K562 (cell line): ENCODE measurements at regions not wholly inside any gene's neighbourhood (a gene's known extent, or its start where the extent isn't known, plus 50 kb on each side); places are given as distances from the start of the nearest gene placed in this dataset.

Experiments used
- BRD9 ChIP-seq: fragments of 450-650 bp; IDR thresholded peaks from 2 replicates; pipeline ENCODE4 v1.6.1; 2018; ENCODE audit warnings: low read depth; ENCODE audit not compliant: partially characterized antibody
- COPS2 ChIP-seq: fragments of 450-650 bp; conservative IDR thresholded peaks from 2 replicates; pipeline ENCODE4 v1.6.1; 2016; ENCODE audit warnings: mild to moderate bottlenecking, moderate library complexity
- ESRRB ChIP-seq: fragments of 250-450 bp; sonication (Bioruptor Pico); IDR thresholded peaks from 2 replicates; pipeline ENCODE4 v1.5.0; 2020; ENCODE audit warnings: mild to moderate bottlenecking, moderate library complexity, borderline replicate concordance
- ETV5 ChIP-seq: sonication (generic); formaldehyde crosslinking; IDR thresholded peaks from 2 replicates; pipeline ENCODE4 v1.4.0; 2020; ENCODE audit warnings: low read depth, mild to moderate bottlenecking, missing genetic modification reagents
- FOXJ2 ChIP-seq: fragments of 200-800 bp; sonication (Bioruptor generic); IDR thresholded peaks from 2 replicates; pipeline ENCODE4 v1.6.1; 2016; ENCODE audit warnings: missing genetic modification characterization, missing compliant biosample characterization
- FOXK1 ChIP-seq: sonication (generic); formaldehyde crosslinking; IDR thresholded peaks from 2 replicates; pipeline ENCODE4 v1.8.0; 2022; ENCODE audit warnings: missing genetic modification reagents, mild to moderate bottlenecking, borderline replicate concordance
- FOXP1 ChIP-seq: sonication (generic); formaldehyde crosslinking; IDR thresholded peaks from 2 replicates; pipeline ENCODE4 v1.8.0; 2022; ENCODE audit warnings: mild to moderate bottlenecking, missing genetic modification reagents
- HDAC1 ChIP-seq, 2 experiments: fragments of 450-650 bp; IDR thresholded peaks; 2 replicates each; pipeline ENCODE4 v1.6.1; 2016 to 2017; ENCODE audit warnings: inconsistent platforms in 1 of 2, mild to moderate bottlenecking in 1 of 2, moderate library complexity in 1 of 2
- MIER1 ChIP-seq: fragments of 450-650 bp; IDR thresholded peaks from 2 replicates; pipeline ENCODE4 v1.6.1; 2016; ENCODE audit warnings: antibody characterized with exemption, mild to moderate bottlenecking, low read depth
- NCOR1 ChIP-seq: fragments of 450-650 bp; IDR thresholded peaks from 2 replicates; pipeline ENCODE4 v1.6.1; 2016; ENCODE audit warnings: mild to moderate bottlenecking, moderate library complexity
- RBFOX2 ChIP-seq: fragments of 200-400 bp; formaldehyde crosslinking; IDR thresholded peaks from 2 replicates; pipeline ENCODE4 v1.6.1; 2017; ENCODE audit warnings: low read depth, mild to moderate bottlenecking, low read length, moderate library complexity
- RBM39 ChIP-seq: fragments of 200-400 bp; formaldehyde crosslinking; optimal IDR thresholded peaks from 2 replicates; pipeline ENCODE3; 2018; ENCODE audit warnings: low read depth, low read length
- RNF2 ChIP-seq: sonication (generic); IDR thresholded peaks from 2 replicates; pipeline ENCODE4 v1.6.1; 2016
- SUPT5H ChIP-seq: fragments of 450-650 bp; IDR thresholded peaks from 2 replicates; pipeline ENCODE4 v1.6.1; 2016
- TAF9B ChIP-seq: fragments of 450-650 bp; IDR thresholded peaks from 2 replicates; pipeline ENCODE4 v1.6.1; 2018; ENCODE audit warnings: mild to moderate bottlenecking; ENCODE audit not compliant: partially characterized antibody
- TAL1 ChIP-seq: fragments of 450-650 bp; IDR thresholded peaks from 2 replicates; pipeline ENCODE4 v1.6.1; 2016; ENCODE audit warnings: mild to moderate bottlenecking
- TRIM28 ChIP-seq: fragments of 450-650 bp; IDR thresholded peaks from 2 replicates; pipeline ENCODE4 v1.6.1; 2017
- TF ChIP-seq, protein P1 (sequence below): sonication (generic); formaldehyde crosslinking; IDR thresholded peaks from 2 replicates; pipeline ENCODE4 v1.5.0; 2020; ENCODE audit warnings: missing genetic modification reagents
- TF ChIP-seq, protein P2 (sequence below): IDR thresholded peaks from 3 replicates; pipeline ENCODE4 v1.6.1; 2011; ENCODE audit warnings: borderline replicate concordance, mild to moderate bottlenecking; ENCODE audit not compliant: insufficient read length, insufficient read depth
- TF ChIP-seq, protein P3 (sequence below): fragments of 250-450 bp; sonication (Bioruptor Pico); IDR thresholded peaks from 2 replicates; pipeline ENCODE4 v1.4.0; 2020
- TF ChIP-seq, protein P4 (sequence below): fragments of 200-400 bp; formaldehyde crosslinking; IDR thresholded peaks from 2 replicates; pipeline ENCODE4 v1.6.1; 2017; ENCODE audit warnings: mild to moderate bottlenecking, low read depth, low read length, moderate library complexity
- TF ChIP-seq, protein P5 (sequence below): fragments of 150-350 bp; conservative IDR thresholded peaks from 2 replicates; pipeline ENCODE4 v1.6.1; 2014; ENCODE audit warnings: low read length

DNA sequence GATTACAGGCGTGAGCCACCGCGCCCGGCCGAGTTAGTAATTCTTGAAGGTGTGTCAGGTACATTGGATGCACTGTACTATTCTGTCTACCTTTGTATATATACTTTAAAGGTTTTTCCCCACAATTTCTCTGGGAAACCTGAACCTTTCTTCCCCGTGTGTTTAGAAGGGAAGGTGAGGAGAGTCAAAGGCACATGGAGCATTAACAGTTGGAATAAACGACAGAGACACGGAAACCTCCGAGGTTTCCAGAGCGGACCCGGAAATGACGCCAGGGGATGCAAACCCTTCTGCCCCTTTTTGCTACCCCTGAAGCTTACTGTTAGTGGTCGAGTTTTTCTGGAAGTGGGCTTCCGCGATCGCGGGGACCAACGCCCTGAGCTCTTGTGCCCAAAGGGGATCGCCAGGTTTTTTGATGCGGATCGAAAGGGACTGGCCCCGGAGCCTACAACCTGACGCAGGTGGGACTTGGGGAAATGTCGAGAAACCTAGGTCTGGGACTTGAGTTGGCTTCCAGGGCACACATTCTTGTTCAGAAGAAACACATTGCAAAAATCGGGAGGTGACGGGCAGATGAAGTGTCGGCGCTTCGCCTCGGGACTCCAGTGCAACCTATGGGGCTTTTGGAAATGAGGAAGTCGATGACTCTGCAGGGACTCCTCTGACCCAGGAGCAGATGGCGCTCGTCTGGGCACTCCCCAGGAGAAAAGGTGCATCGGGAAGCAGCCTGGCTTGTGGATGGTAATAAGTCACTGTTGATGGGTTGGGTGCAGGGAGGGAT lies 218.2 kb downstream of the OR2B2 start (continued):
- TF ChIP-seq, protein P1, sequence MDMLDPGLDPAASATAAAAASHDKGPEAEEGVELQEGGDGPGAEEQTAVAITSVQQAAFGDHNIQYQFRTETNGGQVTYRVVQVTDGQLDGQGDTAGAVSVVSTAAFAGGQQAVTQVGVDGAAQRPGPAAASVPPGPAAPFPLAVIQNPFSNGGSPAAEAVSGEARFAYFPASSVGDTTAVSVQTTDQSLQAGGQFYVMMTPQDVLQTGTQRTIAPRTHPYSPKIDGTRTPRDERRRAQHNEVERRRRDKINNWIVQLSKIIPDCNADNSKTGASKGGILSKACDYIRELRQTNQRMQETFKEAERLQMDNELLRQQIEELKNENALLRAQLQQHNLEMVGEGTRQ: no peak
- TF ChIP-seq, protein P2, sequence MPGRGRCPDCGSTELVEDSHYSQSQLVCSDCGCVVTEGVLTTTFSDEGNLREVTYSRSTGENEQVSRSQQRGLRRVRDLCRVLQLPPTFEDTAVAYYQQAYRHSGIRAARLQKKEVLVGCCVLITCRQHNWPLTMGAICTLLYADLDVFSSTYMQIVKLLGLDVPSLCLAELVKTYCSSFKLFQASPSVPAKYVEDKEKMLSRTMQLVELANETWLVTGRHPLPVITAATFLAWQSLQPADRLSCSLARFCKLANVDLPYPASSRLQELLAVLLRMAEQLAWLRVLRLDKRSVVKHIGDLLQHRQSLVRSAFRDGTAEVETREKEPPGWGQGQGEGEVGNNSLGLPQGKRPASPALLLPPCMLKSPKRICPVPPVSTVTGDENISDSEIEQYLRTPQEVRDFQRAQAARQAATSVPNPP: no peak
- TF ChIP-seq FOXP1 (CRISPR knock-in tag) (peak; percentile 77; the same call in 1 of the 2 replicates), ESRRB (CRISPR knock-in tag) (no peak), MIER1 (no peak), FOXK1 (no peak), SUPT5H (peak; percentile 68; the same call in 1 of the 2 replicates), TAL1 (no peak), HDAC1 (IDR thresholded peaks at IDR 0.05) (0 out of 4 replicates have a peak, but pooled peaks of 1 of the 2 experiments have one; percentile 28), BRD9 (no peak), ETV5 (CRISPR knock-in tag) (peak; percentile 44; the same call in 1 of the 2 replicates), RNF2 (no peak), RBFOX2 (peak; percentile 85), COPS2 (no peak), FOXJ2 (tag) (0 out of 2 replicates have a peak, but pooled peaks have one; percentile 40), TAF9B (peak; percentile 71), NCOR1 (peak; percentile 26; the same call in 1 of the 2 replicates), RBM39 (no peak), TRIM28 (peak; percentile 78; the same call in 1 of the 2 replicates)
- TF ChIP-seq, protein P3, sequence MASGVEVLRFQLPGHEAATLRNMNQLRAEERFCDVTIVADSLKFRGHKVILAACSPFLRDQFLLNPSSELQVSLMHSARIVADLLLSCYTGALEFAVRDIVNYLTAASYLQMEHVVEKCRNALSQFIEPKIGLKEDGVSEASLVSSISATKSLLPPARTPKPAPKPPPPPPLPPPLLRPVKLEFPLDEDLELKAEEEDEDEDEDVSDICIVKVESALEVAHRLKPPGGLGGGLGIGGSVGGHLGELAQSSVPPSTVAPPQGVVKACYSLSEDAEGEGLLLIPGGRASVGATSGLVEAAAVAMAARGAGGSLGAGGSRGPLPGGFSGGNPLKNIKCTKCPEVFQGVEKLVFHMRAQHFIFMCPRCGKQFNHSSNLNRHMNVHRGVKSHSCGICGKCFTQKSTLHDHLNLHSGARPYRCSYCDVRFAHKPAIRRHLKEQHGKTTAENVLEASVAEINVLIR (CRISPR knock-in tag): peak; percentile 63
- TF ChIP-seq, protein P4, sequence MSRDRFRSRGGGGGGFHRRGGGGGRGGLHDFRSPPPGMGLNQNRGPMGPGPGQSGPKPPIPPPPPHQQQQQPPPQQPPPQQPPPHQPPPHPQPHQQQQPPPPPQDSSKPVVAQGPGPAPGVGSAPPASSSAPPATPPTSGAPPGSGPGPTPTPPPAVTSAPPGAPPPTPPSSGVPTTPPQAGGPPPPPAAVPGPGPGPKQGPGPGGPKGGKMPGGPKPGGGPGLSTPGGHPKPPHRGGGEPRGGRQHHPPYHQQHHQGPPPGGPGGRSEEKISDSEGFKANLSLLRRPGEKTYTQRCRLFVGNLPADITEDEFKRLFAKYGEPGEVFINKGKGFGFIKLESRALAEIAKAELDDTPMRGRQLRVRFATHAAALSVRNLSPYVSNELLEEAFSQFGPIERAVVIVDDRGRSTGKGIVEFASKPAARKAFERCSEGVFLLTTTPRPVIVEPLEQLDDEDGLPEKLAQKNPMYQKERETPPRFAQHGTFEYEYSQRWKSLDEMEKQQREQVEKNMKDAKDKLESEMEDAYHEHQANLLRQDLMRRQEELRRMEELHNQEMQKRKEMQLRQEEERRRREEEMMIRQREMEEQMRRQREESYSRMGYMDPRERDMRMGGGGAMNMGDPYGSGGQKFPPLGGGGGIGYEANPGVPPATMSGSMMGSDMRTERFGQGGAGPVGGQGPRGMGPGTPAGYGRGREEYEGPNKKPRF: no peak
- TF ChIP-seq, protein P5, sequence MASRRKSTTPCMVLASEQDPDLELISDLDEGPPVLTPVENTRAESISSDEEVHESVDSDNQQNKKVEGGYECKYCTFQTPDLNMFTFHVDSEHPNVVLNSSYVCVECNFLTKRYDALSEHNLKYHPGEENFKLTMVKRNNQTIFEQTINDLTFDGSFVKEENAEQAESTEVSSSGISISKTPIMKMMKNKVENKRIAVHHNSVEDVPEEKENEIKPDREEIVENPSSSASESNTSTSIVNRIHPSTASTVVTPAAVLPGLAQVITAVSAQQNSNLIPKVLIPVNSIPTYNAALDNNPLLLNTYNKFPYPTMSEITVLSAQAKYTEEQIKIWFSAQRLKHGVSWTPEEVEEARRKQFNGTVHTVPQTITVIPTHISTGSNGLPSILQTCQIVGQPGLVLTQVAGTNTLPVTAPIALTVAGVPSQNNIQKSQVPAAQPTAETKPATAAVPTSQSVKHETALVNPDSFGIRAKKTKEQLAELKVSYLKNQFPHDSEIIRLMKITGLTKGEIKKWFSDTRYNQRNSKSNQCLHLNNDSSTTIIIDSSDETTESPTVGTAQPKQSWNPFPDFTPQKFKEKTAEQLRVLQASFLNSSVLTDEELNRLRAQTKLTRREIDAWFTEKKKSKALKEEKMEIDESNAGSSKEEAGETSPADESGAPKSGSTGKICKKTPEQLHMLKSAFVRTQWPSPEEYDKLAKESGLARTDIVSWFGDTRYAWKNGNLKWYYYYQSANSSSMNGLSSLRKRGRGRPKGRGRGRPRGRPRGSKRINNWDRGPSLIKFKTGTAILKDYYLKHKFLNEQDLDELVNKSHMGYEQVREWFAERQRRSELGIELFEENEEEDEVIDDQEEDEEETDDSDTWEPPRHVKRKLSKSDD: no peak
